Left ventricle myocardium inferior (tissue), 1 donor: ENCODE measurements at regions not wholly inside any gene's neighbourhood (a gene's known extent, or its start where the extent isn't known, plus 50 kb on each side); places are given as distances from the start of the nearest gene placed in this dataset.

Experiments
- DNase-seq: peaks from one replicate; pipeline ENCODE4 v3.0.0-alpha.2; 2020
- H3K27ac ChIP-seq: fragments of 200-600 bp; replicated peaks from 2 replicates; pipeline ENCODE4 v1.8.0; 2021
- H3K27me3 ChIP-seq: fragments of 200-600 bp; 2 replicates; pipeline ENCODE4 v1.8.0; 2021; ENCODE audit warnings: low read depth
- H3K36me3 ChIP-seq: fragments of 200-600 bp; 2 replicates; pipeline ENCODE4 v1.8.0; 2021
- H3K4me1 ChIP-seq: fragments of 200-600 bp; 2 replicates; pipeline ENCODE4 v1.8.0; 2021
- H3K4me3 ChIP-seq: fragments of 200-600 bp; 2 replicates; pipeline ENCODE4 v1.8.0; 2021; ENCODE audit warnings: mild to moderate bottlenecking, moderate library complexity
- H3K9me3 ChIP-seq: fragments of 200-600 bp; replicated peaks from 2 replicates; pipeline ENCODE4 v1.8.0; 2021
- CTCF ChIP-seq: fragments of 200-600 bp; IDR thresholded peaks from 2 replicates; pipeline ENCODE4 v1.8.0; 2021; ENCODE audit warnings: antibody characterized with exemption, mild to moderate bottlenecking, borderline replicate concordance
- intact Hi-C: fragments of 100-400 bp; cut with micrococcal nuclease; formaldehyde crosslinking; loops from one replicate; pipeline ENCODE4 v1.11.0; 2022
- donor health status: DM: no; HTN: yes; CAD: no; lungs with severe emphysema.

GRCh38 chr1:76807543-76808260, 59.6 kb upstream of the ST6GALNAC5 start:
- Histone ChIP-seq H3K27me3 (no peaks in the 10 kb centered on the region), H3K27ac (no peak overlapping the region), H3K36me3 (no peaks in the 10 kb centered on the region), H3K4me1 (no peaks in the 10 kb centered on the region), H3K4me3 (no peak overlapping the region), H3K9me3 (no peaks in the 10 kb centered on the region)
- intact Hi-C loops: no loop called here
- no peak for DNase-seq
- TF ChIP-seq CTCF: no peak
